ENCODE measurements at regions not wholly inside any gene's neighbourhood (a gene's known extent, or its start where the extent isn't known, plus 50 kb on each side); places are given as distances from the start of the nearest gene placed in this dataset.

- no peak for DNase-seq
Observed at GRCh38 chr18:51651761-51652160, 454.3 kb upstream of the MEX3C start.

DNA sequence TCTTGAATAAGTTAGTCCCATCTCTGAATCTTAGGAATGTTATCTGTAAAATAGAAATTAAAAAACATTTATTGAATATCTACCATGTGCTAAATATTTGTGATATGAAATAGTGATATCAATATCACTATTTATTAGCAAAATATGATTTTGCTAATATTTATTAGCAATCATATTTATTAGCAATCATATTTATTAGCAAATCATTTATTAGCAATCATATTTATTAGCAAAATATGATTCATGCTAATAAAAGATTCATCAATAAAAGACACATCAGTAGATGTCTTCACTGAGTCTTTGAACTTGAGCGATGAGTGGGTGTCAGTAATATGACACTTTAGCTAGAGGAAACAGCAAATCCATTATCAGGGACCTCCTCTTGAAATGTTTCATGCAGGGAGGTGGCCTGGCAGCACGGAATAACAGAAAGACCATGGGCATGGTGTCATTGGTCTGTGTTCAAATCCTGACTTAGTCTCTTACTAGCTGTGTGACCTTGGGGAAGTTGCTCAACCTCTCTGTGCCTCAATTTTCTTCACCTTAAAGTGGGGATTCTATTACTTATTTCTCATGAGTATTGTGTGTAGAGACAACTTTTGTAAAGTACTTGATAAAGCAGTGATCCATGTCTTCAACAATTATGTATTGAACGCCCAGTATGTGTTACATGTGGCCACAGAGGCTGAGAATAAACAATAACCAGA is 456.2 kb upstream of the MEX3C start:
- no peak for DNase-seq

DNA sequence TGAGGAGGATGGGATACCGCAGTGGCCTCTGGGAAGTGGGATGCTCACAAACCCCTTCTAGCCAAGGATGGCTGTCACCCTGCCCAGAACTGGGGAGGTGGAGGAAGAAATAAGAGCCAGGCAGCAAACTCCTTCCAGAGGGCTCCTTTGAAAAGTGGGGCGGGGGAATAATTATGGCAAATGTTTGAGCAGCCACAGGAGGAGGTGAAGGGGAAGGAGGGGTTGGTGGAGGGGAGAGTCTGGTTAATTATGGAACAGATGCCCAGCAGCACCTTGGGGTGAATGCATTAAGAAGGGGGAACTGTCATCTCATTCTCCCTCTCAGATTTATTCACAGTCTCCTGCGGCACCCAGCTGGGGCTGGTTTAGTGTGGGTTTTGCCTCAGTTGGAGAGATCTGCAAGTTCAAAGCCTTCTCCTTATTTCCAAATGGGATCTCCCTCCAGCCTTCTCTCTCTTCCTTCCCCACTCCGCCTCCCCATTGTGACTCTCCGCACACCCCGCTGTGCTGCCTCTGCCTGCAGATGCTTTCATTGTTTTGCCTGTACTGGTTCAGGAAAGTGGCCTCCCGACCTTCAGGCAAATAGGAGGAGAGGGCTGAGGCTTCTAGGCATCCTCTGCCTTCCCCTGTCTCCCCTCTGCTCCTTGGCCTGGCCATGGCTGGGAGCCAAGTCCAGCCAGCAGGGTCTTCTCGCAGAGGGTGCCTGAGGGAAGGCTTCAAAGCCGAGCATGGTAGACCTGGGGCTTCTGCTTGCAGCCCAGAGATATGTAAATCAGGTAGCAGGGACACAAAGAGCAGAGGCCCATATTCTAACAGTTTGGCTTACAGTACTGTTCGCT is 457.2 kb upstream of the MEX3C start:
- no peak for DNase-seq

- no peak for DNase-seq
Observed at GRCh38 chr18:51655327-51655698, 457.8 kb upstream of the MEX3C start.

DNA sequence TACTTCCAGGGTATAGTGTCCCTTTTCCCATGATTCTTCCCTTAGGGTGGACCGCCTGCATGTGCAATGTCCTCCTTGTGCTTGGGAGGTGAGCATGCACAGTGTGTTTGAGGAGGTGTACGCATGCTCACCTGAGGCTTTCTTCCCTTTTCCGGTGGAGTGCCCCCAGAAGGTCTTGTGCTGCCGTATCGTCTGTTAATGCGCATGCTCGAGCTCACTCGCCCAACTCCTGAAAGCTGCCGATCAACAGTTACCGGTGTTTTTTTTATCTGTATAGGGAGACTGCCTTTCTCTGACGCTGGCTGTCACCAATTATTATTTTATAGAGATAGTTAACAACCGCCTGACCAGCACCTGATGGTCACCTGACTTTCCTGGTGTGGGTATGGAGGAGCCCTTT is 458.8 kb upstream of the MEX3C start:
- DNase-seq, result no peak

GRCh38 chr18:51658436-51658835 is 461.0 kb upstream of the MEX3C start:
- DNase-seq, result no peak

DNA sequence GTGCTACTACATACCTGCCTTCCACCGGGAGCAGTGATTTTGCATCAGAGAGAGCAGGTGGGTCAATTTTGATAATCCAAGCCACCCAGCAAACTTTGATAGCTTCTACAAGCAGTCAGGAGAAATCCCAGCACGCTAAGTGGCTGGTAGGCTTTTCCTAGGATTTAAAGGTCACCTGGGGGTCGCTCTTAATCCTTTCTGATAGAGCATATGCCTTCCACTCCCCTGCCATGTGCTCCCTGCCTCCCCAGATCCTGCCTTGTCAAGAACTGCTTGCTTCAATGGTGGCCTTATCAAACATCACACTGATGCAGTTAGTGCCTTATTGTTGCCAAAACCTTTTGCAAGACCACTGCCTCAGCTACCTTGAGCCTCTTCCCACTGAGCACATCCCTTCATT is 462.3 kb upstream of the MEX3C start:
- DNase-seq, result no peak

DNA sequence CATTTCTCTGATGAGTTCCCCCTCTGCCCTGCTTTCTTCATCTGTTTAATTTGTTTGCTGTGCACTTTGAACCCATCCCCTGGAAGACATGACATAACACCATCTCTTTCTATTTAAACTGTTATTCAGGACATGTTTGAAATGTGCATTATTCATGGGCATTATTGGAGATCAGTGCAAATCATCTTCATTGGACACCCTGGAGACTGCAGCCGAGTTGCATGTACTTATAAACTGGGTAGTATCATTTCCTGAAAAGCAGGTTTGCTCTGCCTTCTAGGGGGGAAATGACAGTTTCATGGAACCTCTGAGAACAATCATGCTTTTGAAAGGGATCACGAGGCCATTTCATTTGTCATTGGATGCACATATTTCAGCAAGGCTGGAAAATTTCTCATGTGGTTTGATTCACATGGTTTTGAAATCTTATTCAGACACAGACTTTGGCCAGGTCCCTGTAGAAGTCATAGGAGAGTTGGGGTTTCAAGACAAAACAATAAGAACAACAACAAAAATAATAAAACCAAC is 462.8 kb upstream of the MEX3C start:
- DNase-seq, result no peak

GRCh38 chr18:51664236-51664635 is 466.8 kb upstream of the MEX3C start:
- no peak for DNase-seq

DNA sequence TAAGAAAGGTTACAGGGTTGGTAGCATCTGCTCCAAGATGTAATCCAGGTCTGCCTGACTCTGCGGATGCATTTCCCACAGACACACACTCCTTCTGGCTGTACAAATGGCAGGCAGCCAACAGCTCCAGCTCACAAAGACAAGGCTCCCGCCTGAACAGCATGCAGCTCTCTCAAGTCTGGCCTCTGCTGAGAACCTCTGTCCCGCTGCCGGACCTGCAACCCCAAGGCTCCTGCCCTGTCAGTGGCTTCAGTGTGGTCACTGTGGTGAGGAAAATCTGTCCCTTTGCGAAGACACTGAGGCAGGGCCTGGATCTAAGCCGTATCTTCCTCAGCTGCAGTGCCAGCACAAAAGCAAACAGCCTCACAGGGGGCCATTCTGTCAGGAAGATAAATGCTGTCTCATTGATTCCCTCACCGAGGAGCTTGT is 469.3 kb upstream of the MEX3C start:
- no peak for DNase-seq

DNA sequence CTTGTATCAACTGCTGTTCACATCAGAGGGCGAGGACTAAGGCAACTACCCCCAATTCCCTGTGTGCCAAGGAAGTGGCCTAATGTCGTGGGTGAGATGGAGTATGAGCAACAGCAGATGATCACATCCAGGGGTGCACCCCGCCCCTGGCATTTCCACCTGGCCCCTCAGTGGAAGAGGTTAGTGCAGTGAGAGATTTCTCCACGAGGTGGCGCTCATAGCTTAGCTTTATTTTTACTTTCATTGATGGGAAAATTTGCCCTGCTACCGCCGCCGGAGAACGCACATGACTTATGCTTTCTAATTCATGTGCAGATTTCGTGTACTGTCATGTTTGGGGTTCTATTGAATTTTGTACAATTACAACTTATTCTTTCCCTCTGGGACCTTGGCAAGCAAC is 470.6 kb upstream of the MEX3C start:
- DNase-seq, result peak; percentile 57

GRCh38 chr18:51668607-51669006 is 471.1 kb upstream of the MEX3C start:
- DNase-seq, result no peak

DNA sequence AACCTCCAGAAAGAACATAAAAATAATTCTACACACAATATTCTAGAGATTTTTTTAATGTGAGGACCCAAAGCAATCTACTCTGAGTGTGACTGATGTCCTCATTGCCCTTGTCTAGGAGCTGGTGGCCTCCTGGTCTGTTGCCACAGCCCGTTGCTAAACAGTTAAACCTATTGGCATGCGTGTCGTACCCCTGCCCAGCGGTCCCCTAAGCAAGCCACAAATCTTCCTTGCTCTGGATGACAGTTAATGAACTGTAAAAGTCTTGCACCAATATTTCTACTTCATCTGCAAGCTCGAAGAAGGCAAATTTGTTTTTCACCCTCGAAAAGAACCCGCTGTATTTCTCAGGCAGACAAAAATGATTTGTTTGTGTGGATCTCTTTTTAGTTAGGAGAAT is 489.1 kb upstream of the MEX3C start:
- peak; percentile 15 for DNase-seq

- DNase-seq, result no peak
Observed at GRCh38 chr18:51687845-51688585, 490.5 kb upstream of the MEX3C start.

GRCh38 chr18:51692612-51693011 is 495.1 kb upstream of the MEX3C start:
- DNase-seq, result no peak

GRCh38 chr18:51711298-51711889 is 513.9 kb upstream of the MEX3C start:
- no peak for DNase-seq

DNA sequence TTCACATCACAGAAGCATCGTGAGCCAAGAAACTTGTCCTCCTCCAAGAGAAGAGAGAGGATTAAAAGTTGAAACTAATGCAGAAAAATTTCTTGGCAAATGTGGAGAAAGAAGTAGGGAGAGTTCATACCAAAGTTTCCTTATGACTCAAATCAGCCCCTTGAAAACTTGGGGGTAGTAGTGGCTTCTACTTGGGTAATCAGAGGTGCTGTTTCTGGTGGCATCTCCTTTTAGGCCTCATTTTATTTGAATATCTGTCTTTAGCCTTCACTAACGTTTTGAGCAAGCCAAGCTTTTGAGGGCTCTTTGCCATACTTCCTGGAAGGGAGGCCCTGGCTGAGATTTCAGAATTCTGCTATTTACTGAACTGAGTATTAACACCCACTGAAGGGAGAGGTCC is 515.3 kb upstream of the MEX3C start:
- no peak for DNase-seq

DNA sequence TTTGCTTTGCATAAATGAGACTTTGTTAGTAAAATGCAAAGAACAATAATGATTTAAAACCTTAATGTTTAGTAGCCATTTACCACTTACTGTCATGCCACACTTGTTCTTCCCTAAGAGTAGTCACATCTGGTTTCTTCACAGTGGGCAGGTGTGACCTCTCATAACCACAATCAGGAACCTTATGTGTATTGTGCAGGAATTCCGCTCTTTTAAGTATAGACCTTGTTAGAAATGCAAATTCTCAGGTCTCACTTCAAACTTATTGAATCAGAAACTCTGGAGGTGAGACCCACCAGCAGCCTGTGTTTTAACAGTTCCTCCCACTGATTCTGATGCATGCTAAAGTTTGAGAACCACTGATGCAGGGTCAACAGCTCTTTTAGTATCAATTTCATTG is 518.8 kb upstream of the MEX3C start:
- no peak for DNase-seq

GRCh38 chr18:51721388-51721787 is 523.9 kb upstream of the MEX3C start:
- no peak for DNase-seq

DNA sequence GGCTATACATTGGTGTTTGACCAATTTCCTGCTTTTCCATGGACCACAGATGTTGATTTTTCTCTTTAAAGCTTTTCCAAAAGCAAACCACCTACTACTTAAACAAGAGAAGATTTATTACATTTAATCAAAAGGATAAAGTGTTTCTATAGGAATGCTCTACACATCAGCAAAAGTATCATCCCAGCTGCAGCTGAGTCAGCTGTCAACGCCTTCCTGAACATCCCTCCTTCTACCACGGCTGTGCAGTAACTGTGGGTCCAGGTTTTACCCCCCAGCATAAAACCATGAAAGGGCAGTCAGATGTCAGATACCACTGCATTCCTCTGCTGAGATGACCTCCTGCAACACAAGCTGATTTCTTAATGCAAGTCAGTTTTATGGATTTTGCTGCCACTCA is 524.5 kb upstream of the MEX3C start:
- DNase-seq, result no peak

- no peak for DNase-seq
Observed at GRCh38 chr18:51724790-51725721, 527.6 kb upstream of the MEX3C start.

Data from right kidney (tissue), 1 donor.